ENCODE measurements at regions not wholly inside any gene's neighbourhood (a gene's known extent, or its start where the extent isn't known, plus 50 kb on each side); places are given as distances from the start of the nearest gene placed in this dataset.

DNA sequence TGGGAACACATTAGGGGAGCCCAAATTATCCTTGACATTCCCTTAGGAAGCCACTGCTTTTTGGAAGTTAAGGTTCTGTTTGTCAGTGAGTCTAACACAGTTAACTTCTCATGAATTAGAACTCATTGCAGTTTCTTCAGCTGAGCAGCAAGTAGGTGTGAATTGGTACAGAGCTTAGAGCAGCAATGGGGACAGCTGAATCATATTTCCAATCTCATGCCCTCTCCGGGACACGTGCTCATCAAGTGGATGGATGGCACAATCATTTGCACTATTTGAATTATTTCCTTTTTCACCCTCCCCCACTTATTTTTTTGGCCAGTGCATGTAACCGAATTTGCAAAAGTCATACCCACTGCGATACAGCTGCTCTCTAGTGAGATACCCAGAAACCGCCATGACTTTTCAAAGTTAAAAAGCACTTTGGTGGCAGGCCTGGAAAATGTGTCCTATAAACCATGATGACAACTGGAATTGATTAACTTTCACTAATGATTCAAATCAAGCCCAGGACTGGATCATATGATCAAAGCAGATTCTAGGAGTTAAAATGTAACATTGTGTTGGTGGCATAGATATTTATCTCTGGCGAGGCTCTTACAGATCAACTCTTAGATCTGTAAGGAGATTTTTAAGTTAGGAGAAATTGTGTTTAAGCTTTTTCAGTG lies 76.4 kb downstream of the EBLN2 start (continued):
- no peak for TF ChIP-seq RXRA (IDR thresholded peaks at IDR 0.05; ENCODE audit: insufficient read depth, low read depth, low read length)
- TF ChIP-seq, protein P1, sequence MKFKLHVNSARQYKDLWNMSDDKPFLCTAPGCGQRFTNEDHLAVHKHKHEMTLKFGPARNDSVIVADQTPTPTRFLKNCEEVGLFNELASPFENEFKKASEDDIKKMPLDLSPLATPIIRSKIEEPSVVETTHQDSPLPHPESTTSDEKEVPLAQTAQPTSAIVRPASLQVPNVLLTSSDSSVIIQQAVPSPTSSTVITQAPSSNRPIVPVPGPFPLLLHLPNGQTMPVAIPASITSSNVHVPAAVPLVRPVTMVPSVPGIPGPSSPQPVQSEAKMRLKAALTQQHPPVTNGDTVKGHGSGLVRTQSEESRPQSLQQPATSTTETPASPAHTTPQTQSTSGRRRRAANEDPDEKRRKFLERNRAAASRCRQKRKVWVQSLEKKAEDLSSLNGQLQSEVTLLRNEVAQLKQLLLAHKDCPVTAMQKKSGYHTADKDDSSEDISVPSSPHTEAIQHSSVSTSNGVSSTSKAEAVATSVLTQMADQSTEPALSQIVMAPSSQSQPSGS (IDR thresholded peaks at IDR 0.05; ENCODE audit: low read length): no peak
- no peak for TF ChIP-seq CBX5 (IDR thresholded peaks at IDR 0.05; ENCODE audit: low read depth, low read length)
- no peak for TF ChIP-seq YY1 (IDR thresholded peaks at IDR 0.05; ENCODE audit: low read depth, low read length)
- no peak for TF ChIP-seq SP4 (IDR thresholded peaks at IDR 0.05; ENCODE audit: low read length)
